ENCODE measurements at regions not wholly inside any gene's neighbourhood (a gene's known extent, or its start where the extent isn't known, plus 50 kb on each side); places are given as distances from the start of the nearest gene placed in this dataset.
"Not testable (repeated sequence)": the region's sequence is repeated elsewhere in the genome, so short reads cannot be mapped to it uniquely, and the experiment has no call there.

DNA sequence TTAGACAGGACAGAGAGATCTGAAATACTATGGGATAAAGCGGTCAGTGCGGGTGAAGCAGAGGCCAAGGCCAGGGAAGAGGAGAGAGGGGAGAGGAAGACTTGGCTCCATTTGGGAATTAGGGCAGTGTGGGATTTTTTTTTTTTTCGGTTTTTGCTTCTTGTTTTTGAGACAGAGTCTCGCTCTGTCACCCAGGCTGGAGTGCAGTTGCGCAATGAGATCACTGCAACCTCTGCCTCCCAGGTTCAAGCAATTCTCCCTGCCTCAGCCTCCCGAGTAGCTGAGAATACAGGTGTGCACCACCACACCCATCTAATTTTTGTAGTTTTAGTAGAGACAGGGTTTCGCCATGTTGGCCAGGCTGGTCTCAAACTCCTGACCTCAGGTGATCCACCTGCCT lies 71.6 kb upstream of the FGFR2 start:
- DNase-seq (ENCODE audit: low spot score in 2 of 2); H3K4me3 ChIP-seq; in situ Hi-C loops (cut with MboI; ENCODE audit: low sequenced_read_pairs); H3K36me3 ChIP-seq (replicated peaks); H3K9me3 ChIP-seq; H3K27me3 ChIP-seq (ENCODE audit: low read depth); H3K4me1 ChIP-seq: not testable (repeated sequence)

DNA sequence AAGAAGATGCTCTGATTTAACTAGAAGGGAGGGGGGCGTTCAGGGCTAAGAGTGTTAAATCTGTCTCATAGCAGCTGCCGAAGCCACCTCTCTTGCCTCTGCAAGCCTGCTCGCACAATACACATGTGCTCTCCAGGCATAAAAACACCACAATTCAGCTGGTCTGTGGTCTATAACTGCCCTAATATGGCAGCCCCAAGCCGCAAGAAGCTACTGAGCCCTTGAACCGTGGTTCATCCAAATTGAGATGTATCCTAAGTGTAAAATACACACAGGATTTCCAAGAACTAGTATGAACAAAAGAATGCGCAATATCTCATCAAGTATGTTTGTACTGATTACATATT lies 70.8 kb upstream of the FGFR2 start:
- in situ Hi-C loops (cut with MboI; ENCODE audit: low sequenced_read_pairs), result no loop called here
- Histone ChIP-seq H3K9me3 (no peaks in the 10 kb centered on the region), H3K4me3 (no peak overlapping the region), H3K27me3 (ENCODE audit: low read depth) (no peaks in the 10 kb centered on the region), H3K4me1 (peaks cover 8% of the 10 kb centered on the region; the same call in 1 of the 2 replicates), H3K36me3 (replicated peaks) (no peaks in the 10 kb centered on the region)
- no peak for DNase-seq (ENCODE audit: low spot score in 2 of 2)

DNA sequence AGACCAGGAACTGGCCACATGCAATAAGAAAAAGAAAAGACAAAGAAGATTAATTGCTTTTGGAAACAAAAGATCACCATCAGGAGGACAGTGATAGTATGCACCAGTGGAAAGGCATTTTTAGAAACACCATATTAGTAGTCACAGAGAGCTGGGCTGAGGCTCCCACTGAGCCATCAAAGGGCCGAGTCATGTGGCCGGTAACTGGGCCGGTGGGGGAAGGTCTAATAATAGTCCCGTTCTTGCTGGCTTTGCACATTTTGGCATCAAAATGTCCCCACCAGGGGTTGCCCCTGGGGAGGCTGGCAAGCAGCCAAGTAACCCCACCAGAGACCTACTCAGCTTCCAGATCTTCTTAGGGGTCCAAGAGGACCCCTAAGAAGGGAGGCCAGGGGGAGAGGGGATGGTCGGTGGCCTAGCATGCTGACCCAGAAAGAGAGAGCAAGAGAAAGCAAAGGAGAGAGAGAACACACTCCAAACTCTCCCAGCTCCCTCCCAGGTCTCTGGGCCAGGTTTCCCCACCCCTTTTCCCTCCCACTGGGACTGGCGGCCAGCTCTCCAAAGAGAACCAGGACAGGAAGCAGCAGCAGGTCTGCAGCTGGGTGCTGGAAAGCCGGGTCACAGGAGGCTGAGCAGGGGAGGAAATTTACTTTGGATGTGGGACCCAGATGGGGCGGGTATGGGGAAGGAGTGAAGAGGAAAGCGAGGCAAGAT lies 70.2 kb upstream of the FGFR2 start:
- H3K36me3 ChIP-seq (replicated peaks), result no peaks in the 10 kb centered on the region
- H3K4me3 ChIP-seq, result no peak overlapping the region
- in situ Hi-C loops (cut with MboI; ENCODE audit: low sequenced_read_pairs), result no loop called here
- peak in 1 of 2 experiments; percentile 52 for DNase-seq (ENCODE audit: low spot score in 2 of 2)
- H3K27me3 ChIP-seq (ENCODE audit: low read depth), result no peaks in the 10 kb centered on the region
- no peaks in the 10 kb centered on the region for H3K9me3 ChIP-seq
- peaks cover 8% of the 10 kb centered on the region; the same call in 1 of the 2 replicates for H3K4me1 ChIP-seq

DNA sequence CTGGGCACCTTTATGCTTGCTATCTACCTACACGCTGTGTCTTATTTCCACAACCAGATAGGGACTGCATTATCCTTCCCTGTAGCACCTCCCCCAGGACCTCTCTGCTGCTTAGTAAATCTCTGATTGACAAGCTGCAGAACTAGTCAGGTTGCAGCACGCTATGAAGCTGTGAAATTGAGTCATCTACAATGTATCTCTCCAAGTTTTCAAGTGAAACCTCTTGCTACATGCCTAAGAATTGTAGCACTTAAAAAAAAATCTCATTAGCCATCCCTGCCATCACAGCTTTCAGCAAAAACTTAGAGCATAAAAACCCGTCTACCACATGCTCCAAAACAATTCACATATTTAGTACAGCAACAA lies 69.7 kb upstream of the FGFR2 start:
- DNase-seq (ENCODE audit: low spot score in 2 of 2), result no peak
- H3K4me1 ChIP-seq, result peaks cover 8% of the 10 kb centered on the region; the same call in 1 of the 2 replicates
- no peak overlapping the region for H3K4me3 ChIP-seq
- no peaks in the 10 kb centered on the region for H3K27me3 ChIP-seq (ENCODE audit: low read depth)
- in situ Hi-C loops (cut with MboI; ENCODE audit: low sequenced_read_pairs), result no loop called here
- no peaks in the 10 kb centered on the region for H3K9me3 ChIP-seq
- H3K36me3 ChIP-seq (replicated peaks), result no peaks in the 10 kb centered on the region

DNA sequence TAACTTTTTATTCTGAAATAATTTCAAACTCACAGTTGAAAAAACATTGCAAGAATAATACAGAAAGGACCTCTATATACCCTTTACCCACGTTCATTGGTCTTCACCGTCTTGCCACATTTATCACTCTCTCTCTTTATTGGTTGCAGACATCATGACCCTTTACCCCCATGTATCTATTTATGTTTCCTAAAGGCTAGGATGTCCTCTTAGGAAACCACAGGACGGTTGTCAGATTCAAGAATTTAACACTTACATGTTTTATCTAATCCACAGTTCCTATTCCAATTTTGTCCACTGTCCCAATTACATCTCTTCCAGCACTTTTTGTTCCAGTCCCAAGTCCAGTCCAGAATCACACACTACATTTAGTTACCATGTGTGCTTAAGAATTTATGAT lies 67.6 kb upstream of the FGFR2 start:
- Histone ChIP-seq H3K4me3 (no peak overlapping the region), H3K4me1 (peaks cover 8% of the 10 kb centered on the region; the same call in 1 of the 2 replicates), H3K27me3 (ENCODE audit: low read depth) (no peaks in the 10 kb centered on the region), H3K36me3 (replicated peaks) (no peaks in the 10 kb centered on the region), H3K9me3 (no peaks in the 10 kb centered on the region)
- in situ Hi-C loops (cut with MboI; ENCODE audit: low sequenced_read_pairs), result no loop called here
- DNase-seq (ENCODE audit: low spot score in 2 of 2), result no peak

DNA sequence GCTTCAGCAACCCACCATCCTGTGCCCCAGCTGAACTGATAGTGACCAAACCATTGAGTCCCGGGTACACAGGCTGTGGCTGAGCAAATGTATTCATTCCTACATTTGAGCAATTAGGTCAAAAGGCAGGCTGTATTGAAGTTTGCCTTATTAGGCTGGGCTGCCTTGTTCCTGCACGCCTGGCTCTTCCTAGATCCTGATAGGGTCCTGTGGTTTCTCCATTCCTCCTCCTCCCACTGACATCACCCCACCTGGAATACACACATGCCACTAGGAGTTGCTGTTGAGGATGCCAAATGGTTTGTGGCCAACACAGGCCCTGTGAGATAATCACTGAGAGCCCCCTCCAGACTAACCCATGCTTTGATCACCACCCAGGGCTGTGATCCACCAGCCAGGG lies 66.4 kb upstream of the FGFR2 start:
- in situ Hi-C loops (cut with MboI; ENCODE audit: low sequenced_read_pairs), result no loop called here
- no peaks in the 10 kb centered on the region for H3K27me3 ChIP-seq (ENCODE audit: low read depth)
- H3K9me3 ChIP-seq, result no peaks in the 10 kb centered on the region
- DNase-seq (ENCODE audit: low spot score in 2 of 2), result no peak
- H3K4me3 ChIP-seq, result no peak overlapping the region
- peaks cover 8% of the 10 kb centered on the region; the same call in 1 of the 2 replicates for H3K4me1 ChIP-seq
- H3K36me3 ChIP-seq (replicated peaks), result no peaks in the 10 kb centered on the region

DNA sequence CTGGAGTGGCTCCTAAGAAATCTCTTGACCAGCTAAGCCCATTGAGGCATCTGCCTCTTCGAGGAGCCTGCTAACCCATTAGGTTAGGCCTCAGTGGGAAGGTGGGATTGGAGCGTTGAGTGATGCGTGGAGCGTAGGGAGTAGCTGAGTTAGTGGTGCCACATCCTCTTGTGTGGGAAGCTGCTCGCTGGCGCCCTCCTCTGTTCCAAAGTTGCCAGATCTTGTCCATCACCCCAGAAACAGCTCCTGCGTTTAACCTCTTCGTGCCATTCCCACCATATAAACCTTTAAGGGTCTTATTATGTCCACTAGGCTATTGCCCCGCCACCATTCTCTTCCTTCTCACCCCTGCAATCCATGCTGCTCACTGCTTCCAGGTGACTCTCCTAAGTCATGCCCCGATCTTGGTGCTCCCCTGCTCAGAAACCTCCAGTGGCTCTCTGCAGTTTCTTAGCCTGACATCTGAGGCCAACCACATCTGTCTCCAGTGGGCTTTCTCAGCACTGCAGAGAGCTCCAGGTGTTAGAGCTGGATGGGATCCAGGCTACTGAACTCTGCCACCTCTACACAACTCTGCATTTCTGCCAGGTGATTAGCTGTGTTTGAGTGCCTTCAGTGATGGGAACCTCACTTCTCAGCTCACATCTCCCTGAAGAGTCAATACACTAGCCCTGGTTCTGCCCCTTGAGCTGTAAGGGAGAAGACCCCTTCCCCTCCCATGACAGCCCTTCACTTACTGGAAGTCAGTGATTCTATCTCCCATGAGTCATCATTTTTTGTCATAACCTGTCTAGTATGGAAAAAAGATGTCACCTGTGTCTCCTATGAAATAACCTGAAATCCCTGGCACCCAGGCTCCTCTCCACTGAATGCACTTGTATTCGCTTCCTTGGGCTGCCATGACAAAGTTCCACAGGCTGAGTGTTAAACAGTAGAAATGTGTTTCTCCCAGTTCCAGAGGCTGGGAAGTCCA lies 65.0 kb upstream of the FGFR2 start:
- H3K27me3 ChIP-seq (ENCODE audit: low read depth), result no peaks in the 10 kb centered on the region
- peaks cover 2% of the 10 kb centered on the region; the same call in 1 of the 2 replicates for H3K4me1 ChIP-seq
- no peak overlapping the region for H3K4me3 ChIP-seq
- no peaks in the 10 kb centered on the region for H3K9me3 ChIP-seq
- peak; percentile 34 to 82 for DNase-seq (ENCODE audit: low spot score in 2 of 2)
- H3K36me3 ChIP-seq (replicated peaks), result no peaks in the 10 kb centered on the region
- in situ Hi-C loops (cut with MboI; ENCODE audit: low sequenced_read_pairs), result no loop called here

DNA sequence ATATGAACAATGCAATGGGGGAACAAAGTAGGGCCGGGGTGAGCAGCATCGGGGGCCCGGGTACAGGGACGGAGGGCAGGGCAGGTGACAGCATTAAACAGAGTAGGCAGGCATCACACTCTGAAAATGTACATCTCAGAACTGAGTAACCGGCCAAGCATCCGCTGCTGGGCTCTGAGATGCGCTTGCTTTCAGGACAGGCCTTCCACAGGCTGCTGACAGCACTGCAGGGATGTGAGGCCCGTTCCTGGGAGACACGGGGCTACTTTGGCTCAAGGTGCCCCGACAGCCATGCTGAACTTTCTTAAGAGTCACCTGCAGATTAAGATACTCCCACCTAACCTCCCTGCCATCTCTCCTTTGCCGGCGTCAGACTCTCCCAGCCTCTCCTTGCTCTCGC lies 64.3 kb upstream of the FGFR2 start:
- peaks cover 2% of the 10 kb centered on the region; the same call in 1 of the 2 replicates for H3K9me3 ChIP-seq
- in situ Hi-C loops (cut with MboI; ENCODE audit: low sequenced_read_pairs), result no loop called here
- H3K4me3 ChIP-seq, result no peak overlapping the region
- no peaks in the 10 kb centered on the region for H3K27me3 ChIP-seq (ENCODE audit: low read depth)
- no peak for DNase-seq (ENCODE audit: low spot score in 2 of 2)
- H3K4me1 ChIP-seq, result no peaks in the 10 kb centered on the region
- H3K36me3 ChIP-seq (replicated peaks), result no peaks in the 10 kb centered on the region

DNA sequence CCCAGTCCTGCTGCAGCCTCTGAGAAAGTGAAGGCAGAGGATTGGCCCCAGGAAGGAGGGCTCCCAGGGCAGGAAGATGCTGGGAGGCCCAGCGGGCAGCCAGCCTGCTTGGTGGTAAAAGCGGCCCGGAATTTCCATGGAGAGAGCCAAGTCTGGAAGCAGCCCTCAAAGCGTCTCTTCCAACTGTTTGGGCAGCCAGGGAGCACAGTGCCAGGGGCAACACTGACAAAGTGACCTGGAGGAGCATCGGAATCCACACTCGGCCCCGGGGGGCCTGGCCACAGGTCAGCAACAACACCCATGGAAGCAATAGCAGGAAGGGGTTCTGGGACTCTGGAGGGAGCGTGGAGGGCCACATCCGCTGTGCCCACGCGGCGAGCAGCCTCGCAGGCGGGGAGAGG lies 63.2 kb upstream of the FGFR2 start:
- Histone ChIP-seq H3K4me3 (no peak overlapping the region), H3K4me1 (no peaks in the 10 kb centered on the region), H3K36me3 (replicated peaks) (no peaks in the 10 kb centered on the region), H3K27me3 (ENCODE audit: low read depth) (no peaks in the 10 kb centered on the region), H3K9me3 (peaks cover 2% of the 10 kb centered on the region; the same call in 1 of the 2 replicates)
- in situ Hi-C loops (cut with MboI; ENCODE audit: low sequenced_read_pairs), result no loop called here
- no peak for DNase-seq (ENCODE audit: low spot score in 2 of 2)

DNA sequence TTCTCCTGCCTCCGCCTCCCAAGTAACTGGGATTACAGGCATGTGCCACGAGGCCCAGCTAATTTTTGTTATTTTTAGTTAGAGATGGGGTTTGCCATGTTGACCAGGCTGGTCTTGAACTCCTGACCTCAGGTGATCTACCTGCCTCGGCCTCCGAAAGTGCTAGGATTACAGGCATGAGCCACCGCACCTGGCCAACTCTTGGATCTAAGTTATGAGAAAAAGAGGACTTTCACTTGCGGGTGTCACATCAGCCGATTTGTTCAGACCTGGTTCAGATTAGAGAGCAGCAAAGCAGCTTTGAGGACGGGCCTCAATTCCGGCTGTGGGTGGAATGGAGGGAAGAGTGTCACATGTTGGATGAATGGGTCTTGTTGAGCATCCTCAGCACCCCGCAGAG lies 61.0 kb upstream of the FGFR2 start:
- DNase-seq (ENCODE audit: low spot score in 2 of 2), result no peak
- Histone ChIP-seq H3K4me1 (no peaks in the 10 kb centered on the region), H3K4me3 (no peak overlapping the region), H3K36me3 (replicated peaks) (no peaks in the 10 kb centered on the region), H3K9me3 (peaks cover 2% of the 10 kb centered on the region; the same call in 1 of the 2 replicates), H3K27me3 (ENCODE audit: low read depth) (no peaks in the 10 kb centered on the region)
- in situ Hi-C loops (cut with MboI; ENCODE audit: low sequenced_read_pairs), result no loop called here

DNA sequence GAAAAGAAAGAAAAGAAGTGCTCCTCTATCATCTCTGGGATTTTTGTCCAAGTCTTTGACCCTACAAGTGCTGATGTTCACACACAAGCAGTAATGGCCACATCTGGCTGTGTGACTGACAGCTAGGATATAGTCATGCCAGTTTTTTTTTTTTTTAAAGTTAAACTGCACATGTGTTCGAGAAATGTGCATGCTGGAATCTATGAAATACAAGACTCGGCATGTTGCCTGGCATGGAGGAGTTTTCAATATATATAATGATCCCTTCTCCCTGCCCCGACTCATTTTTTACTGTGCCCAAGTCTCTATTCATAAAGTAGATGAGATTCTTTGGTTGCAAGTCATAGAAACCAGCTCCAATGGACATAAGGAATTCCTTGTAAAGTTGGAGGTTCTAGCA lies 60.4 kb upstream of the FGFR2 start:
- Histone ChIP-seq H3K27me3 (ENCODE audit: low read depth) (no peaks in the 10 kb centered on the region), H3K4me1 (no peaks in the 10 kb centered on the region), H3K4me3 (no peak overlapping the region), H3K36me3 (replicated peaks) (no peaks in the 10 kb centered on the region), H3K9me3 (peaks cover 2% of the 10 kb centered on the region; the same call in 1 of the 2 replicates)
- DNase-seq (ENCODE audit: low spot score in 2 of 2), result no peak
- in situ Hi-C loops (cut with MboI; ENCODE audit: low sequenced_read_pairs), result no loop called here

DNA sequence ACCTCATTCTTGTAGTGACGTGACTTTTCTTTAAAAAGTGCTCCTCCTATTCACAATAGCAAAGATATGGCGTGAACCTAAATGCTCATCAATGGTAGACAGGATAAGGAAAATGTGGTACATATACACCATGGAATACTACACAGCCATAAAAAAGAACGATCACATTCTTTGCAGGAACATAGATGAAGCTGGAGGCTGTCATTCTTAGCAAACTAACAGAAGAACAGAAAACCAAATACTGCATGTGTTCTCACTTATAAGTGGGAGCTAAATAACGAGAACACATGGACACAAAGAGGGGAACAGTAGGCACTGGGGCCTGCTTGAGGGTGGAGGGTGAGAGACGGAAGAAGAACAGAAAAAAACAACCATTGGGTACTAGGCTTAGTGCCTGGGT lies 59.9 kb upstream of the FGFR2 start:
- in situ Hi-C loops (cut with MboI; ENCODE audit: low sequenced_read_pairs), result no loop called here
- no peaks in the 10 kb centered on the region for H3K27me3 ChIP-seq (ENCODE audit: low read depth)

DNA sequence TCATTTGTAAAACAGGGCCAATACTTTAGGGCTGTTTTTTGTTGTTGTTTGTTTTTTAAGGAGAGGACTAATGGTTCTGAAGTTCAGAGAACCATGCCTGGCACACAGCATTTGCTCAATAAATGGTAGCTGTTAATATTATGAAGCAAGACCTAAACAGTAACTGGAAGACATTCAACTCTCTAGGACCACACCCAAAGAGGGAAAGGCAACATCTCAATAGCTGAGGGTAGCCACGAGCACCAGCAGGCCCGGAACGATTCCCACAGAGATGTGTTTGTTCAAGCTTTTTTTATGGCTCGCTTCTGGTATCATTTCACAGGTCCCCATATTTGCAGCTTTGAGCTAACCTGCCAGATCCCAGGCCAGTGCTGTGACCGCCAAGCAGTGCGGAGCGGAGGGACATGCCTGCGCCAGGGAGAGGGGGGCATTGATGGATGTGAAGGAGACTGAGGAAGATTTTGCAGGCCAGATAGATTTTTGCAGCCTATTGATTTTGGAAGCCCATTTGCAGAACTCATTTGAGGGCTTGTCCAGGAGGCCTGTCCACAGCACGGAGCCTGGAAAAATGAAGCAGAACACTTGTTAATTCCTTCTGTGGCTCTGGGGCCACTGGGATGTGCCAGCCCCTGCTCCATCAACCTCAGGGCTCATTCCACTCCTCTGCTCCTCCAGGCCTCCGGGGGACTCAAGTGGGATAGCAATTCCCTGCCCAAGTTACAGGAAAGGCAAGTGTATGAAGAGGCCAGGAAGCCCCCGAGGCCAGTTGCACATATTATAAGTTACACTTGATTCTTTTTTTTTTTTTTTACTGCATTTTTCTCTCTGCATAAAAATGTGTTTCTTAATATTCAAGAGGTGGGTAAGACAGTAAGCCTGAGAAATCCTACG lies 57.3 kb upstream of the FGFR2 start:
- in situ Hi-C loops (cut with MboI; ENCODE audit: low sequenced_read_pairs), result no loop called here
- no peak for DNase-seq (ENCODE audit: low spot score in 2 of 2)
- Histone ChIP-seq H3K36me3 (replicated peaks) (no peaks in the 10 kb centered on the region), H3K27me3 (ENCODE audit: low read depth) (no peaks in the 10 kb centered on the region), H3K9me3 (peaks cover 2% of the 10 kb centered on the region; the same call in 1 of the 2 replicates), H3K4me1 (no peaks in the 10 kb centered on the region), H3K4me3 (no peak overlapping the region)

More for the DNA sequence above, 59.9 kb upstream of the FGFR2 start:
- H3K9me3 ChIP-seq, result peaks cover 2% of the 10 kb centered on the region; the same call in 1 of the 2 replicates
- H3K36me3 ChIP-seq (replicated peaks), result no peaks in the 10 kb centered on the region
- H3K4me3 ChIP-seq, result no peak overlapping the region
- no peak for DNase-seq (ENCODE audit: low spot score in 2 of 2)
- H3K4me1 ChIP-seq, result no peaks in the 10 kb centered on the region

Data from HAP-1 (cell line).